Gastrocnemius medialis (tissue), 4 donors: ENCODE measurements at regions not wholly inside any gene's neighbourhood (a gene's known extent, or its start where the extent isn't known, plus 50 kb on each side); places are given as distances from the start of the nearest gene placed in this dataset.

ENCODE experiments used
- ATAC-seq, 2 donors: fragments of 150-250 bp; one replicate each; pipeline ENCODE4 v1.9.1; 2016
- DNase-seq, 2 donors: peaks; one replicate each; pipeline ENCODE4 v3.0.0-alpha.2; 2019
- H3K27ac ChIP-seq, 4 donors: fragments of 200-600 bp; sonication (generic); 1 replicate in 1 of 4; 2 replicates in 3 of 4; pipeline ENCODE4 v1.5.1; 2016 to 2018; ENCODE audit warnings: mild to moderate bottlenecking in 2 of 4, moderate library complexity in 1 of 4
- H3K27me3 ChIP-seq, 3 donors: fragments of 200-600 bp; sonication (generic) in 2 of 3; 1 replicate in 1 of 3; 2 replicates in 2 of 3; pipeline versions ENCODE4 v1.5.1 to v1.6.0; 2016 to 2019; ENCODE audit warnings: mild to moderate bottlenecking in 1 of 3, moderate library complexity in 1 of 3
- H3K36me3 ChIP-seq, 2 donors: fragments of 200-600 bp; sonication (generic) in 1 of 2; one replicate each; pipeline ENCODE4 v1.5.1; 2017 to 2018
- H3K4me1 ChIP-seq, 2 donors: fragments of 200-600 bp; sonication (generic) in 1 of 2; one replicate each; pipeline ENCODE4 v1.5.1; 2016 to 2017; ENCODE audit warnings: mild to moderate bottlenecking in 2 of 2
- H3K4me3 ChIP-seq, 4 donors: fragments of 200-600 bp; sonication (generic) in 3 of 4; 1 replicate in 1 of 4; 2 replicates in 3 of 4; pipeline ENCODE4 v1.5.1; 2016 to 2019; ENCODE audit warnings: mild to moderate bottlenecking in 2 of 4
- H3K9me3 ChIP-seq, 3 donors: fragments of 200-600 bp; sonication (generic) in 2 of 3; 1 replicate in 1 of 3; 2 replicates in 2 of 3; pipeline ENCODE4 v1.5.1; 2016 to 2019
- CTCF ChIP-seq, 5 experiments: fragments of 450-650 bp in 3 of 5; fragments of 200-600 bp in 2 of 5; sonication (generic) in 2 of 5; IDR thresholded peaks in 4 of 5; conservative IDR thresholded peaks in 1 of 5; 1 replicate in 4 of 5; 2 replicates in 1 of 5; pipeline ENCODE4 v1.5.1; 2016 to 2019; ENCODE audit warnings: antibody characterized with exemption in 5 of 5, mild to moderate bottlenecking in 3 of 5, moderate library complexity in 3 of 5
- POLR2A ChIP-seq, 2 donors: fragments of 450-650 bp; IDR thresholded peaks; one replicate each; pipeline ENCODE4 v1.6.1; 2017; ENCODE audit warnings: antibody characterized with exemption in 2 of 2, mild to moderate bottlenecking in 2 of 2, moderate library complexity in 2 of 2
- in situ Hi-C, 4 donors: fragments of 200-750 bp; cut with MboI; loops; one replicate each; pipeline versions ENCODE4 v1.15.0 to v1.8.0; 2017; ENCODE audit warnings: low sequenced_read_pairs in 4 of 4
- intact Hi-C: fragments of 100-400 bp; cut with DNase I; formaldehyde crosslinking; loops from one replicate; pipeline ENCODE4 v1.15.1; 2023; ENCODE audit warnings: low total_unique reads

GRCh38 chr3:30982416-30983075, 88.1 kb upstream of the GADL1 start:
- Histone ChIP-seq H3K36me3 (no peaks in the 10 kb centered on the region), H3K27me3 (no peaks in the 10 kb centered on the region), H3K27ac (no peak overlapping the region), H3K4me1 (no peaks in the 10 kb centered on the region), H3K4me3 (no peak overlapping the region), H3K9me3 (no peaks in the 10 kb centered on the region)
- no peak for DNase-seq
- intact Hi-C loops (no loop called here), in situ Hi-C loops (no loop called here)
- ATAC-seq: no peak
- TF ChIP-seq CTCF (IDR thresholded peaks at IDR 0.05 in 4 of 5, conservative IDR thresholded peaks at IDR 0.05 in 1 of 5): no peak
- TF ChIP-seq POLR2A (IDR thresholded peaks at IDR 0.05): no peak

GRCh38 chr3:30984855-30985749, 90.6 kb upstream of the GADL1 start:
- no peak overlapping the region for H3K27ac ChIP-seq
- no peaks in the 10 kb centered on the region for H3K36me3 ChIP-seq
- TF ChIP-seq CTCF (IDR thresholded peaks at IDR 0.05 in 4 of 5, conservative IDR thresholded peaks at IDR 0.05 in 1 of 5) (no peak), POLR2A (IDR thresholded peaks at IDR 0.05) (no peak)
- ATAC-seq (no peak), DNase-seq (no peak)
- intact Hi-C loops (no loop called here), in situ Hi-C loops (no loop called here)
- no peak overlapping the region for H3K4me3 ChIP-seq
- H3K27me3 ChIP-seq: no peaks in the 10 kb centered on the region
- no peaks in the 10 kb centered on the region for H3K4me1 ChIP-seq
- no peaks in the 10 kb centered on the region for H3K9me3 ChIP-seq

- no peak for TF ChIP-seq CTCF (IDR thresholded peaks at IDR 0.05 in 4 of 5, conservative IDR thresholded peaks at IDR 0.05 in 1 of 5)
- no peak for TF ChIP-seq POLR2A (IDR thresholded peaks at IDR 0.05)
- H3K9me3 ChIP-seq: no peaks in the 10 kb centered on the region
- no peak overlapping the region for H3K4me3 ChIP-seq
These were observed 92.1 kb upstream of the GADL1 start for GRCh38 chr3:30986551-30986950.

GRCh38 chr3:30988769-30989168, 94.3 kb upstream of the GADL1 start:
- Histone ChIP-seq H3K36me3 (no peaks in the 10 kb centered on the region), H3K4me1 (no peaks in the 10 kb centered on the region), H3K4me3 (no peak overlapping the region), H3K27me3 (no peaks in the 10 kb centered on the region), H3K27ac (no peak overlapping the region), H3K9me3 (no peaks in the 10 kb centered on the region)
- ATAC-seq (no peak), DNase-seq (no peak)
- TF ChIP-seq CTCF (IDR thresholded peaks at IDR 0.05 in 4 of 5, conservative IDR thresholded peaks at IDR 0.05 in 1 of 5): no peak
- no peak for TF ChIP-seq POLR2A (IDR thresholded peaks at IDR 0.05)
- in situ Hi-C loops: no loop called here
- intact Hi-C loops: no loop called here

More at GRCh38 chr3:30986551-30986950, 92.1 kb upstream of the GADL1 start:
- no peak for DNase-seq
- in situ Hi-C loops: no loop called here
- Histone ChIP-seq H3K27me3 (no peaks in the 10 kb centered on the region), H3K4me1 (no peaks in the 10 kb centered on the region), H3K27ac (no peak overlapping the region), H3K36me3 (no peaks in the 10 kb centered on the region)
- intact Hi-C loops: no loop called here
- no peak for ATAC-seq
